Glutamatergic neuron (in vitro differentiated cells): ENCODE measurements at regions not wholly inside any gene's neighbourhood (a gene's known extent, or its start where the extent isn't known, plus 50 kb on each side); places are given as distances from the start of the nearest gene placed in this dataset.

Experiments used
- DNase-seq: peaks from one replicate; pipeline ENCODE4 v3.0.0; 2022
- H3K27ac Mint-ChIP-seq: one replicate; pipeline ENCODE4 v1.8.0; 2020; ENCODE audit warnings: mild to moderate bottlenecking, mixed read lengths, inconsistent platforms; ENCODE audit not compliant: unreplicated experiment
- H3K27me3 Mint-ChIP-seq: one replicate; pipeline ENCODE4 v1.8.0; 2020; ENCODE audit warnings: mild to moderate bottlenecking, moderate library complexity, mixed read lengths, inconsistent platforms; ENCODE audit not compliant: unreplicated experiment
- H3K36me3 Mint-ChIP-seq: one replicate; pipeline ENCODE4 v1.8.0; 2020; ENCODE audit warnings: mild to moderate bottlenecking, mixed read lengths, inconsistent platforms; ENCODE audit not compliant: unreplicated experiment
- H3K4me1 Mint-ChIP-seq: one replicate; pipeline ENCODE4 v1.8.0; 2020; ENCODE audit warnings: mild to moderate bottlenecking, low read depth, mixed read lengths, inconsistent platforms; ENCODE audit not compliant: unreplicated experiment
- H3K4me3 Mint-ChIP-seq: one replicate; pipeline ENCODE4 v1.8.0; 2020; ENCODE audit warnings: mild to moderate bottlenecking, mixed read lengths, inconsistent platforms; ENCODE audit not compliant: unreplicated experiment
- H3K9me3 Mint-ChIP-seq: one replicate; pipeline ENCODE4 v1.8.0; 2020; ENCODE audit warnings: mild to moderate bottlenecking, moderate library complexity, mixed read lengths, inconsistent platforms; ENCODE audit not compliant: unreplicated experiment
- TF ChIP-seq, protein P1 (sequence below): fragments of 200-600 bp; sonication (generic); IDR thresholded peaks from one replicate; pipeline ENCODE4 v1.5.0; 2021; ENCODE audit not compliant: partially characterized antibody, unreplicated experiment

DNA sequence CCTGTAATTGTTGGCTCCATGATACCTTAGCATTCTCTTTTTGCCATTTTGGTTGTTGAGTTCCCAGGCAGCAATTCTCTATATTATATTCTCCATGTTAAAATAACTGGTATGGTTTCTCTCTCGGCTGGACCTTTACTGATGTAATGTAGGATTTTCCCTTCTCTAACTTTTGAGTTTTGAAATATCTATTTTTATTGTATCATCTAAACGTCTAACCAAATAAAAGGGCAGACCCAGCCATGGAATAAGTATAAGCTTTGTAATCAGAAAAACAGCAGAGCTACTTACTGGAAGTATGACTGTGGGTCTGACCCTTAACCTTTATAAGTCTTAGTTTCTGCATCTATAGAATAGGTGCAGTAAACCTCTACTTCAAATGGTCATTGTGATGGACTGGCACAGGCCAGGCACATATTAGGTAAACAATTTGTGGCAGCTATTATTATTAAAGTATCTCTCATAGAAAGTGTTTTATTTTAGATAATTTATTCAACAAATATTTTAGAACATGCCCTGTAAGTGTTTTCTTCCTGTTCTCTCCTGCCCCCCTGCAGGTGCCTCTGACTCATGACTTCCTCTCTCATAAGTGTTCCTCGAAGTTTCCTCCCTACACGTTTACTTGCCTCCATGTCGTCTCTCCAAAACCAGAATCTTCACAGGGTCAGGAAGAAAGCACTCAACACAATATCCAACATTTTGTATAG lies 224.9 kb upstream of the FGGY start:
- Mint-ChIP-seq H3K36me3 (no peaks in the 10 kb centered on the region), H3K4me3 (no peak overlapping the region), H3K4me1 (peaks cover 5% of the 10 kb centered on the region), H3K9me3 (no peaks in the 10 kb centered on the region), H3K27me3 (no peaks in the 10 kb centered on the region), H3K27ac (peak overlapping the region; percentile 7)
- no peak for DNase-seq
- TF ChIP-seq, protein P1, sequence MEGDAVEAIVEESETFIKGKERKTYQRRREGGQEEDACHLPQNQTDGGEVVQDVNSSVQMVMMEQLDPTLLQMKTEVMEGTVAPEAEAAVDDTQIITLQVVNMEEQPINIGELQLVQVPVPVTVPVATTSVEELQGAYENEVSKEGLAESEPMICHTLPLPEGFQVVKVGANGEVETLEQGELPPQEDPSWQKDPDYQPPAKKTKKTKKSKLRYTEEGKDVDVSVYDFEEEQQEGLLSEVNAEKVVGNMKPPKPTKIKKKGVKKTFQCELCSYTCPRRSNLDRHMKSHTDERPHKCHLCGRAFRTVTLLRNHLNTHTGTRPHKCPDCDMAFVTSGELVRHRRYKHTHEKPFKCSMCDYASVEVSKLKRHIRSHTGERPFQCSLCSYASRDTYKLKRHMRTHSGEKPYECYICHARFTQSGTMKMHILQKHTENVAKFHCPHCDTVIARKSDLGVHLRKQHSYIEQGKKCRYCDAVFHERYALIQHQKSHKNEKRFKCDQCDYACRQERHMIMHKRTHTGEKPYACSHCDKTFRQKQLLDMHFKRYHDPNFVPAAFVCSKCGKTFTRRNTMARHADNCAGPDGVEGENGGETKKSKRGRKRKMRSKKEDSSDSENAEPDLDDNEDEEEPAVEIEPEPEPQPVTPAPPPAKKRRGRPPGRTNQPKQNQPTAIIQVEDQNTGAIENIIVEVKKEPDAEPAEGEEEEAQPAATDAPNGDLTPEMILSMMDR: no peak

DNA sequence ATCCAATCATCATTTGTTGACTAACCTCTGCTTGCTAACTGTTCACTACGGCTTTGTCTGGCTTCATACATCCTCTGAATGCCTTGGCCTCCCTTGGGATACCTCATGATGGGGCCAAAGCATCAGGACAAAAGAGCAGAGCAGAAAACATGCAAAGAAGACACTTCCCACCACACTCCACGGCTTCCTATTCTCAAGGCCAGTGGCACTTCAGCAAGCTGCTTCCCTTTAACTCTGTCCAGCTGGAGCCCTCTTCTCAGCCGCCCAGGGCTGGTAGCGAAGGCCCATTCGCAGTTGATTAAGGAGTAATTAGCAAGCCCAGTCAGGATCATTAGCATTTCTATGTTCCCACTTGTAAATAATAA lies 224.3 kb upstream of the FGGY start:
- H3K36me3 Mint-ChIP-seq: no peaks in the 10 kb centered on the region
- no peak overlapping the region for H3K4me3 Mint-ChIP-seq
- no peak for DNase-seq
- H3K9me3 Mint-ChIP-seq: no peaks in the 10 kb centered on the region
- H3K27me3 Mint-ChIP-seq: no peaks in the 10 kb centered on the region
- TF ChIP-seq, protein P1: no peak
- H3K4me1 Mint-ChIP-seq: peaks cover 5% of the 10 kb centered on the region
- H3K27ac Mint-ChIP-seq: peak overlapping the region; percentile 7

DNA sequence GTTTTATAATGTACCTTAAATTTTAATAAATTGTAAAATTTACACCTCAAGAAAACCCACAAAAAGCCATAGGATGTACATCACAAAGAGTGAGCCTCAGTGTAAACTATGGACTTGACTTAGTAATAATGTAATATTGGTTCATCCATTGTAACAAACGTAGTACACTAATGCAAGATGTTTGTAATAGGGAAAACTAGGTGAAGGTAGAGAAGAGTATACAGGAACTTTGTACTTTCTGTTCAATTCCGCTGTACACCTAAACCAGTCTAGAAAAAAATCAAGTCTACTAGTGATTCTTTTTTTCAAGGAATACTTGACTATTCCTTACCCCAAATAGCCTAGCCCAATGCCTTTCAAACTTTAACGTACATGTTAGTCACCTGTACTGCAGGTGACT lies 222.3 kb upstream of the FGGY start:
- no peak overlapping the region for H3K4me3 Mint-ChIP-seq
- peaks cover 6% of the 10 kb centered on the region for H3K4me1 Mint-ChIP-seq
- no peak for DNase-seq
- no peaks in the 10 kb centered on the region for H3K27me3 Mint-ChIP-seq
- TF ChIP-seq, protein P1: no peak
- H3K36me3 Mint-ChIP-seq: no peaks in the 10 kb centered on the region
- H3K27ac Mint-ChIP-seq: no peak overlapping the region
- H3K9me3 Mint-ChIP-seq: no peaks in the 10 kb centered on the region

DNA sequence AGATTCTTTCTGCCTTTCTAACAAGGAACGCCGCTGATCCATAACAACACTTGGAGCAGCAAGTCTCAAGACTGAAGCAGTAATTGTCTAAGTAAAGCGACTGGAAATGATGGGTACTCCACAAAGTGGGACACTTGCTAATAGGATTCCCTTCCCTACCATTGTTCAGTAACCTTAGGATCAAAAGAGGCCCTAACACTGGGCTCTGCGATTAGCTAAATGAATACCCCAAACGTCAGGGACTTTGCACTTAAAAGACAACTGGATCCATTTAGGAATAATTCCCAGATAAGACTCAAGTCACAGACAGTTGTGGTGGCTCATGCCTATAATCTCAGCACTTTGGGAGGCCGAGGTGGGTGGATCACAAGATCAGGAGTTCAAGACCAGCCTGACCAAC lies 221.9 kb upstream of the FGGY start:
- no peaks in the 10 kb centered on the region for H3K36me3 Mint-ChIP-seq
- H3K4me1 Mint-ChIP-seq: peaks cover 6% of the 10 kb centered on the region
- H3K9me3 Mint-ChIP-seq: no peaks in the 10 kb centered on the region
- H3K27me3 Mint-ChIP-seq: no peaks in the 10 kb centered on the region
- TF ChIP-seq, protein P1: no peak
- DNase-seq: no peak
- no peak overlapping the region for H3K27ac Mint-ChIP-seq
- H3K4me3 Mint-ChIP-seq: no peak overlapping the region

DNA sequence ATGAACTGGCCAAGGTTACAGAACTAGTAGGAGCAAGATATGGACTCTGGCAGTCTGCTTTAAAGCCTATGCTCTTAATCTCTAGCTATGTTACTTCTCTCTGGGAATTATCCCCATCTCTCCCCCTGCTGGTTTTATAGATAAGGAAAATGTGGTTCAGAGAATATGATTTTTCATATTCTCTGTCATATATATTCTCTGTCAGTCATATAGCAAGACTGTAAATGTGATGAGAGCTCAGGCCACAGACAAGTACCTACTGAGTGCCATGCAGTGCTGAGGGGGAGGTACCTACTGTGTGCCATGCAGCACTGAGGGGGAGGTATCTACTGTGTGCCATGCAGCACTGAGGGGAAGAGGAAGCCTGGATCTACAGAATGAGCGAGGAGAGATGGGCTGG lies 220.3 kb upstream of the FGGY start:
- H3K4me1 Mint-ChIP-seq: peaks cover 6% of the 10 kb centered on the region
- no peaks in the 10 kb centered on the region for H3K36me3 Mint-ChIP-seq
- no peaks in the 10 kb centered on the region for H3K27me3 Mint-ChIP-seq
- no peak overlapping the region for H3K27ac Mint-ChIP-seq
- no peak overlapping the region for H3K4me3 Mint-ChIP-seq
- H3K9me3 Mint-ChIP-seq: no peaks in the 10 kb centered on the region
- no peak for DNase-seq
- TF ChIP-seq, protein P1: no peak
